Fibroblast of skin of back (primary cell): ENCODE measurements at regions not wholly inside any gene's neighbourhood (a gene's known extent, or its start where the extent isn't known, plus 50 kb on each side); places are given as distances from the start of the nearest gene placed in this dataset.

Experiments
- DNase-seq: peaks from one replicate; pipeline ENCODE4 v3.0.0-alpha.2; 2013

- DNase-seq: no peak
Measured at GRCh38 chr12:98064501-98064900, 450.9 kb upstream of the TMPO start.

DNA sequence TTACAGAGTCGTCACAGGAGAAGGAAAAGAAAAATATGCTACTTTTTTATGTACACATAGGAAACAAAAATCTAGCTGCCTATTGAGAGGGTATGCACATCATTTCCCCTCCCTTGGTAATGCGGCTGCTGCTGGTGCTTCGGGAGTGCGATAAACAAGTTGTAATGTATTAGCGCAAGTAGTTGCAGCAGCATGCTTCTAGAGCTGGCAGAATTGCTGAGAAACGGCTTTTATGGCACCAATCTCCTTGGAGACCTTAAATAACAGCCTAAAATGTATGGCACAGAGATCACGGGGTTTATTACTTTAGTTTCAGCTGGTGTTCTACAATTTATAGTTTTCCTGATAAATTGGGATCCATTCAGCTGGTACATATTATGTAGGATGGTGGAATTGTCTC is 447.6 kb upstream of the TMPO start:
- no peak for DNase-seq

- DNase-seq: no peak
Measured at GRCh38 chr12:98073610-98074009, 441.8 kb upstream of the TMPO start.

DNA sequence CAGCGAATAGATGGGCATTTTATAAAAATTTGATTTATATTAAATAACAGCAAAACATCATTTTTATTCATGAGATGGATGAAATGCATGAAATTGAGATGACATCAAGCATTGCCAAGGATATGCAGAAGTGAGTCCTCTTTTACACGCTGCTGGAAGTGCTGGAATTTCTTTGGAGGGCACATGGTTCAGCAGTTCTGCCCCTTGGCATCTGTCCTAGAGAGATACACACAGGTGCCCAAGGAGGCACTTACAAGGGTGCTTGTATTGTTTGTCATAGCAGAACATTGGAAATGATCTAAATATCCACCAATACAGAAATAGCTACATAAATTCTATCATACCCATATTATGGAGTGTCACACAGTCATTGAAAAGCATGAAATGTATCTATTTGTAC is 441.1 kb upstream of the TMPO start:
- no peak for DNase-seq

DNA sequence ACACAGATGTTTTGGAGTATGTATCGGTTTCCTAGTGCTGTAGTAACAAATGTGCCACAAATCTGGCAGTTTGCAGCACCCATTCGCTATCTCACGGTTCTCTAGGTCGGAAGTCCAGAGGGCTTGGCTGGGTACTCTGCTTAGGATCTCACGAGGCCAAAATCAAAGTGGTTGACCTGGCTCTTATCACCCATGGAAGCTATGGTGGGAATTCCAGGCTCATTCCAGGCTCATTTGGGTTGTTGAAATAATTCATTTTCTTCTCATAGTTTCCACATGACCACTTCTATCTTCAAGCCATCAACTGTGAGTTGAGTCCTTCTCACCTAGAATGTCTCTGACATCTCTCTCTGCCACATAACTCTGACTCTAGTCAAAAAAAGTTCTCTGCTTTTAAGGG is 431.0 kb upstream of the TMPO start:
- no peak for DNase-seq

DNA sequence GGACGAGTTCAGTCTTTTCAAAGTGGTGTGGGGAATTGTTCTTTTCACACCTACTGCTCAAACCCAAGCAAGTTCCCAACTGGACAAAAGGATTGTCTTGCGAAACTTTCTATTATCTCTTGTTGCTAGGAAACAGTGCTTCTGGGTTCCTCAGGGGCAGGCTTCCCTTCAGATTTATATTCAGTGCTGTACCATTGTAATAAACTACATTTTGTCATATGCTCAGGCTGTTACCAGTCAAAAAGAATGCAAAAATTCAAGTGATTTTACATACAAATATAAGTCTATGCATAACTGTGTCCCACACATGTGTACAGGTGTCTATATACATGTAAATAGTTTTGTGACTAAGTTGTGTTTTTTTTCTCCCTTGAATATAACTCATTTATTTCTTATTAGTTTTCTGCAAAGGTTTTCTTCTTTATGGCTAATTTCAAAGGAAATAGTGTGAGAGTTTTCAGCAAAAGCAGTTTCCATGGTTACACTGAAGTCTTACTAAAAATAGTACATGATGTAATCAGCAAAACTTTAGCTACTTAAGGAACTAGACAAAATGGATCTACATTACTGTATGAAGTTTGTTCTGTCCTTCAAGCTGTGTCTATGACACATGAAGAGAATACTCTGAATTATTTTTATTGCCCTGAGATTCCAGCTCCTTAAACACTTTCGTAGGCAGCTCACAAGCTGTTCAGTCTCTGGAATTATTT is 430.2 kb upstream of the TMPO start:
- DNase-seq: no peak

DNA sequence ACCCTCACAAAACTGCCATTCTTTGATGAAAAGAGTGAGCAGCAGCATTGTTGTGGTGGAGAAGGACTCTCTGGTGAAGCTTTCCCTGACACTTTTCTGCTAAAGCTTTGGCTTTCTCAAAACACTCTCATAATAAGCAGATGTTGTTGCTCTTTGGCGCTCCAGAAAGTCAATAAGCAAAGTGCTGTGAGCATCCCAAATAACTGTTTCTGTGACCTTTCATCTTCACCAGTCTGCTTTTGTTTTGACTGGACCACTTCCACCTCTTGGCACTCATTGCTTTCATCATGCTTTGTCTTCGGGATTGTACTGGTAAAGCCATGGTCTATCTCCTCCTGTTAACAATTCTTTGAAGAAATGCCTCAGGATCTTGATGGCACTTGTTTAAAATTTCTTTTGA is 424.7 kb upstream of the TMPO start:
- no peak for DNase-seq

DNA sequence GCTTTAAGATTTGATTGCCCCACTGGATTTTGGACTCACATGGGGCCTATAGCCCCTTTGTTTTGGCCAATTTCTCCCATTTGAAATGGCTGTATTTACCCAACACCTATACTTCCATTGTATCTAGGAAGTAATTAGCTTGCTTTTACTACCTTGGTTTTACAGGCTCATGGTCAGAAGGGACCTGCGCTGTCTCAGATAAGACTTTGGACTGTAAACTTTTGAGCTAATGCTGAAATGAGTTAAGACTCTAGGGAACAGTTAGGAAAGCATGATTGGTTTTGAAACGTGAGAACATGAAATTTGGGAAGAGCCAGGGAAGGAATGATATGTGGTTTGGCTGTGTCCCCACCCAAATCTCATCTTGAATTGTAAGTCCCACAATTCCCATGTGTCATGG is 419.0 kb upstream of the TMPO start:
- DNase-seq: no peak

GRCh38 chr12:98106031-98106683 is 409.2 kb upstream of the TMPO start:
- DNase-seq: no peak

DNA sequence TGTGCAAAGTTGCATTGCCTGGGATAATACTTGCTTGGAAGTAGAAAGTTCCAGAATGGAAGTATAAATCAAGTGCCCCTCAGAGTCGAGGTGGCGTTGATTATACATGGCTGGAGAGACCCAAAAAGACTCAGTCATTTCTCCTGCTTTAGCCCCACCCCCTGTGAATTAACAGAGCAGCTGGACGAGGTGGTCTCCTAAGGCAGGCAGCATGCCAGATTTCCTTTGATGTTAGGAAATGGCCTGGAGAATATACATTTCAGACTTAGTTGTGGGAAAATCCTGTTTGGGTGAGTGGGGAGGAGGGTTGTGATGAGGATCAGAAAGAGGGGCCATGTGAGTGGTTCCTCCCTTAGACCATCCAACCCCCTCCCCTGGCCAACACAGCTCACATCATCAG is 406.1 kb upstream of the TMPO start:
- no peak for DNase-seq

DNA sequence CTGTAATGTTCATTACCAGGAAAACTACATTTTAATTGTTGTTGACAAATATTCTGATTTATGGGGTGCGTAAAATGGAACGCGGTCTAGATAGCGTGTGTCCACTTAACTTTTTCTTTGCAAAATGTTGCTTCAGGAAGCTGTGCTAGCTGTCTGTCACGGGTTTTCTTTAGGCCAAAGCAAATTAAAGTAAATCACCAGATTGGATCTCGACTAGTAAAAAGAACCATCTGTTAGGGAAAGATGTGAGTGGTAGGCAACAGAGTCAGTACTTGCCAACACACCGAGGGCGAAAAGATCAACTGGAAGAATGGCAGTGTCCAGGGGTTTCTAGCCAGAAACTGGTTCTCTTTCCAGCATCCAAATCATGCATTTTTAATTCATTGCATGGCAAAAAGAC is 404.9 kb upstream of the TMPO start:
- no peak for DNase-seq

DNA sequence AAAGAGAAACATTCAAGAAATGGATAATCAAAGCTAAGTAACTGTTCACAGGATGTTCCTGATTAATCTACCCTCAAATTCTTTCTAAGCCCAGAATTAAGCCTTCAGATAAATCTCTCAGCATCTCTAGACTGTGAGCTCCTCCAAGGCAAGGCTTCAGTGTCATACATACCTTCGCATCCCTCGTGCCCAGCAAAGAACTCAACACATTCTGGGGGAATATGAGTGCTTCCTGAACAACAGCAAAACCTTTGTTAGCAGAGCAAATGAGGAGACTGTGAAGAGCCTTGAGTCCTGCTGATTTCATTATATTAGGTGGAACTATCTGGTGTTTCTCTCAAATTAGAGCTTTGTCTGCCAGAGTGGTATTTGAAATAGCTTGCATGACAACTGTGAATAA is 401.8 kb upstream of the TMPO start:
- DNase-seq: no peak

- DNase-seq: no peak
Measured at GRCh38 chr12:98121963-98122362, 393.4 kb upstream of the TMPO start.

GRCh38 chr12:98123021-98123461 is 392.3 kb upstream of the TMPO start:
- DNase-seq: no peak

DNA sequence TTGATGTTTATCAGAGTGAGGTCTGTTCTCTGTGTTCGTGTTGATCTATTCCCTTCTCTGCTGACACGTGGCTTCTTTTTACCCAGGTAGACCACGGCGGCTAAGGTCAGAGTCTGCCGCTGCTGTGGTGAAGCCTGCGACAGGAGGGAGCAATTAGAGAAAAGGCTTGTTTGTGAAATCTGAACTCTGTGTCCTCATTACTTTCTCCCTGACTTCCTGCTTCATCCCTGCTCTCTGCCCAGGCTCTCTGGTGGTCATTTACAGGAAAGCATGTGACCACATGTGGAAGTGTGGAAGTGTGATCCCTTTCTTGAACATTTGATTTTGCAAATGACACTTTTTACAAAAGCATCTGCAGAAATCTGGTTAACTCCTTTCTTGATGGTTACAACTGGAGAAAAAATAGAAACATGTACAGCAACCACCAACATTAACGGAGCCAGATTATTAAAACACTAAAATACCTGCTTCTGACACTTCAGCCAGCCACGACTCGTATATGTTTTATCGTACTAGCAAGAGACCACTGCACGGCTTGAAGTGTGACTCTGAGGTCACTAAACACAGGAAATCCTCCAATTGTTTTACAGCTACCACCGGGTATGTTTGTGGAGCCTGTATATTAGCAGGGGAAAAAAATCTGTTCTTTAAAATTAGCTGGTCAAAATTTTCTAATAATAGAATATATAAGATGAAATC is 388.6 kb upstream of the TMPO start:
- DNase-seq: no peak

GRCh38 chr12:98127336-98127679 is 388.1 kb upstream of the TMPO start:
- no peak for DNase-seq

- no peak for DNase-seq
Measured at GRCh38 chr12:98127854-98128253, 387.5 kb upstream of the TMPO start.

GRCh38 chr12:98136544-98136943 is 378.8 kb upstream of the TMPO start:
- DNase-seq: no peak

DNA sequence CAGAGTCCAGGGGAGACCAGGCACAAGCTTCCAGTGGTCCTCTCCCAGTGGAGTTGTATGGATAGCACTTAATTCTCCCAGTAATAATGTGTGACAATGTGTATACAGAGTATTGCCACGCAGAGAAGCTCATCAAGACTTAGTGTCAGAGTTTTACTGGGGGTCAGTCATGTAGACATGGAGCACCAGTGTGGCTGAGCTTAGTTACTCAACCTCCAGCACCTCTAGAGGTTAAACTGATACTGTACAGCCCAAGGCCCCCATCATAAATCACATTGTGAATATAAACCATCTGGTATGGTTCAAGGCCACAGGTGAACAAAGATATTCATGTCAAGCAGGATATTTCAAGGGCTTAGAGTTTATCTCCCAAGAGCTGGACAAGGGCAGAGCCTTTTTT is 378.1 kb upstream of the TMPO start:
- DNase-seq: no peak

GRCh38 chr12:98144953-98145352 is 370.4 kb upstream of the TMPO start:
- DNase-seq: no peak

DNA sequence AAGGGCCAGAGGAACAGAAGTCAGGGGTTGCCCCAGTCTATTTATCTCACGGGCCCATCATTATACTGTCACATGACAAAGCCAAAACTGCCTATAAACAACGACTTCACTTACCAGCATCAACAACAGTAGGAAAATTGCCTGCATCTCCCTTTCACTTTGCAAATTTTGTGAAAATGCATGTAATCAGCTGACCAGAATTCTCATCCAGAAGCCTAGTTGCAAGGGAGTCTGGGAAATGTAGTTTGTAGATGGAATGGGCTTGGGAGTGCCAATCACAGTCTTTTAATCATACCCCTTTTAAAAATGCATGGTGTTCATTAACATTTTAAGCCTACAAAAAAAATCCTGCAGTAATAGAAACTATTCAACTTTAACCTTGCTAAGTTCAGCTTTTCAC is 369.3 kb upstream of the TMPO start:
- no peak for DNase-seq

GRCh38 chr12:98146487-98146886 is 368.9 kb upstream of the TMPO start:
- no peak for DNase-seq

- no peak for DNase-seq
Measured at GRCh38 chr12:98149270-98149669, 366.1 kb upstream of the TMPO start.

GRCh38 chr12:98149691-98150210 is 365.6 kb upstream of the TMPO start:
- no peak for DNase-seq
